Psoas muscle (tissue), 7 donors: ENCODE measurements at regions not wholly inside any gene's neighbourhood (a gene's known extent, or its start where the extent isn't known, plus 50 kb on each side); places are given as distances from the start of the nearest gene placed in this dataset.

Source experiments
- ATAC-seq, 4 donors: fragments of 200-7000 bp; cut with Tn5 transposase; one replicate each; pipeline ENCODE4 v1.9.1; 2020; ENCODE audit warnings: moderate library complexity in 3 of 4, mild to moderate bottlenecking in 2 of 4
- DNase-seq, 2 donors: peaks; one replicate each; pipeline ENCODE4 v3.0.0-alpha.2; 2020
- H3K27ac ChIP-seq: fragments of 200-600 bp; one replicate; pipeline ENCODE4 v1.8.0; 2022
- H3K27me3 ChIP-seq, 3 donors: fragments of 200-600 bp in 1 of 3; one replicate each; pipeline versions ENCODE4 v1.6.1 to v1.8.0; 2013 to 2022; ENCODE audit warnings: low read length in 2 of 3, mild to moderate bottlenecking in 2 of 3, moderate library complexity in 1 of 3; ENCODE audit not compliant: insufficient read depth in 3 of 3
- H3K36me3 ChIP-seq, 2 donors: fragments of 200-600 bp in 1 of 2; one replicate each; pipeline versions ENCODE4 v1.6.1 to v1.8.0; 2013 to 2022; ENCODE audit warnings: low read depth in 1 of 2, mild to moderate bottlenecking in 1 of 2, moderate library complexity in 1 of 2; ENCODE audit not compliant: insufficient read depth in 1 of 2
- H3K4me1 ChIP-seq: fragments of 200-600 bp; one replicate; pipeline ENCODE4 v1.8.0; 2022
- H3K4me3 ChIP-seq: fragments of 200-600 bp; one replicate; pipeline ENCODE4 v1.8.0; 2022; ENCODE audit warnings: mild to moderate bottlenecking
- H3K9me3 ChIP-seq: fragments of 200-600 bp; one replicate; pipeline ENCODE4 v1.8.0; 2022
- CTCF ChIP-seq: fragments of 200-600 bp; IDR thresholded peaks from one replicate; pipeline ENCODE4 v1.8.0; 2022; ENCODE audit warnings: antibody characterized with exemption
- WGBS, 3 donors: extraction: QIAGEN DNeasy Blood & Tissue Kit; methylation state at CpG; one replicate each; pipeline versions ENCODE4 v1.1.6 to v1.1.7; 2013; 5-methylcytosine and 5-hydroxymethylcytosine counted together
- intact Hi-C, 2 donors: fragments of 100-400 bp; cut with DNase I; formaldehyde crosslinking; loops; one replicate each; pipeline versions ENCODE4 v1.11.0 to v1.14.2; 2022
- donor health status: healthy with polysubstance abuse.
- donor health status: DM: no; HTN: no; CAD: no; lungs with moderate emphysema.
- donor health status: Bipolar disorder and iron deficiency.
- donor health status: healthy.
- donor health status: DM: yes; HTN: yes; CAD: no.
- donor health status: DM: no; HTN: no; CAD: no.
- donor health status: DM: yes; HTN: yes; CAD: no.

DNA sequence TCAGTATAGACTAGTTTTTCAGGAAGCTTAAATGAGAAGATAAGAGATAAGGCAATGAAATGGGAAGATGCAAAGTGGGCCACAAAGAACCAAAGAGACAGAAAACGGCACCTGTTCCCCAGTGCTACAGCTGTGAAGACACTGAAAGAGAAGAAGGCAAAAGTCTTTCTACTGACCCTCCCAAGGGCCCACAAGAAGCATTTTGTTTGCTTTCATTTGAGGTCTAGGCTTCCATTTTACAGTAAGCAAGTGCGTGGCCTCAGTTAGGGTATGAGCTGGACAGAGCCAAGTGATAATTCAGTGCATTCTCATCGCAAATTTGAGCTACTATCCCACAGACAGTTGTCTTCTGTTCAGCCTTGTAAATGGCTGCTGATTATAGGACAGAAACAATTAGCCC is 53.4 kb upstream of the STK17B start:
- ATAC-seq = no peak
- H3K36me3 ChIP-seq = no peaks in the 10 kb centered on the region
- no peaks in the 10 kb centered on the region for H3K4me1 ChIP-seq
- no peak for TF ChIP-seq CTCF
- intact Hi-C loops = no loop called here
- no peaks in the 10 kb centered on the region for H3K9me3 ChIP-seq
- H3K4me3 ChIP-seq = no peak overlapping the region
- H3K27ac ChIP-seq = no peak overlapping the region
- no peak for DNase-seq
- no peaks in the 10 kb centered on the region for H3K27me3 ChIP-seq
- WGBS, 3 donors = 48 to 71% (median 55%) methylated on average over 3 of the region's 3 CpGs

GRCh38 chr2:196225213-196225612 is 53.8 kb upstream of the STK17B start:
- intact Hi-C loops = no loop called here
- peak in 1 of 4 donors; percentile 68 for ATAC-seq

DNA sequence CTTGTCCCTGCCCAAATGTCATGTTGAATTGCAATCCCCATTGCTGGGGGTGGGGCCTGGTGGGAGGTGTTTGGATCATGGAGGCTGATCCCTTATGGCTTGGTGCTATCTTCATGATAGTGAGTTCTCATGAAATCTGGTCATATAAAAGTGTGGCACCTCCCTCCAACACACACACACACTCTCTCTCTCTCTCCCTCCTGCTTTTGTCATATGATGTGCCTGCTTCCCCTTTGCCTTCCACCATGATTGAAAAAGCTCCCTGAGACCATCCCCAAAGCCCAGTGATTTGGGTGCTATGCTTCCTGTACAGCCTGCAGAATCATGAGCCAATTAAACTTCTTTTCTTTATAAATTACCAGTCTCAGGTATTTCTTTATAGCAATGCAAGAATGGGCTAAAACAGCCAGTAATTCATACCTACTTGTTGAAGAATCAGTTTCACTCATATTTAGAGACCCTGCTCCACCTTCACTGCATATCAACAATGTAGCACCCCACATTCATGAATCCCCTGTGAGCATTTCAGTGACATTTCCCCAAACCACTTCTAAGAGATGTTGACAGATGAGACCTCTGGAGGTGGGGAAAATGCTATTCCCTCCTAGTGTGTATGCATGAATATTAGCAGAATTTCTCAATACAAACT is 54.8 kb upstream of the STK17B start:
- Histone ChIP-seq H3K4me1 (no peaks in the 10 kb centered on the region), H3K27me3 (no peaks in the 10 kb centered on the region), H3K36me3 (no peaks in the 10 kb centered on the region), H3K27ac (no peak overlapping the region), H3K4me3 (no peak overlapping the region), H3K9me3 (no peaks in the 10 kb centered on the region)
- intact Hi-C loops = no loop called here
- TF ChIP-seq CTCF = no peak
- DNase-seq = no peak
- ATAC-seq = no peak

More at GRCh38 chr2:196225213-196225612, 53.8 kb upstream of the STK17B start:
- Histone ChIP-seq H3K9me3 (no peaks in the 10 kb centered on the region), H3K36me3 (no peaks in the 10 kb centered on the region), H3K27me3 (no peaks in the 10 kb centered on the region), H3K4me1 (no peaks in the 10 kb centered on the region), H3K27ac (no peak overlapping the region), H3K4me3 (no peak overlapping the region)
- 25 to 41% (median 30%) methylated on average over 1 of the region's 1 CpG for WGBS, 3 donors
- TF ChIP-seq CTCF = no peak
- no peak for DNase-seq

DNA sequence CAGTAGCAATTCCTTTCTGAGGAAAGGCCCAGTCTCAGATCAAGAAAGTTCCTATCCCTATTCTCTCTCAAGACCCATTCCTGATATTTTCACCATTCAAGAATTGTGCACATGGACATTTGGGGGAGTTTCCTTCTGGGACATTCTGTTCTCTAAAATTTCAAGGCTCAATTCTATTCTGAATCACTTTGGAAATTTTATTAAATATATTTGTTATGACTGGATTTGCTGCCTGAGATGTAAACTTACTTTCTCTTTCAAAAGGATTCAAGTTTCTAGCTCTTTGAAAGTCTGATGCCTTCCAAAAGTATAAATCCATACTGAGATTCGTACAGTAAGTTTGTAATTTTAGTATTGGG is 55.3 kb upstream of the STK17B start:
- intact Hi-C loops = no loop called here

More for the DNA sequence above, 55.3 kb upstream of the STK17B start:
- 79 to 95% (median 95%) methylated on average over 1 of the region's 1 CpG for WGBS, 3 donors
- ATAC-seq (no peak), DNase-seq (no peak)
- Histone ChIP-seq H3K27me3 (no peaks in the 10 kb centered on the region), H3K4me3 (no peak overlapping the region), H3K36me3 (no peaks in the 10 kb centered on the region), H3K4me1 (no peaks in the 10 kb centered on the region), H3K27ac (no peak overlapping the region), H3K9me3 (no peaks in the 10 kb centered on the region)
- TF ChIP-seq CTCF = no peak
